ENCODE measurements at regions not wholly inside any gene's neighbourhood (a gene's known extent, or its start where the extent isn't known, plus 50 kb on each side); places are given as distances from the start of the nearest gene placed in this dataset.
"Not testable (repeated sequence)": the region's sequence is repeated elsewhere in the genome, so short reads cannot be mapped to it uniquely, and the experiment has no call there.

GRCh38 chr1:30438274-30438673, 285.1 kb downstream of the MATN1 start:
- not testable (repeated sequence) for H3K36me3 ChIP-seq (ENCODE audit: control insufficient read depth in 2 of 2, insufficient read depth in 2 of 2, low read length in 1 of 2); H3K4me3 ChIP-seq (ENCODE audit: low read length in 2 of 2); H3K27me3 ChIP-seq (ENCODE audit: control insufficient read depth in 2 of 2, insufficient read depth in 1 of 2, low read length in 1 of 2); H3K9me3 ChIP-seq (ENCODE audit: control insufficient read depth in 2 of 2, insufficient read depth in 1 of 2, low read length in 1 of 2); DNase-seq (ENCODE audit: low read depth in 6 of 9, low spot score in 9 of 9); H3K27ac ChIP-seq (ENCODE audit: low read depth in 1 of 2, low read length in 1 of 2); H3K4me1 ChIP-seq (ENCODE audit: control insufficient read depth in 2 of 2, insufficient read depth in 2 of 2, low read length in 2 of 2)
- 87% methylated on average over 9 of the region's 9 CpGs for WGBS

- H3K4me3 ChIP-seq (ENCODE audit: low read length in 2 of 2) = no peak overlapping the region
- no peak overlapping the region for H3K27ac ChIP-seq (ENCODE audit: low read depth in 1 of 2, low read length in 1 of 2)
- 91% methylated on average over 5 of the region's 5 CpGs for WGBS
- H3K36me3 ChIP-seq (ENCODE audit: control insufficient read depth in 2 of 2, insufficient read depth in 2 of 2, low read length in 1 of 2) = no peaks in the 10 kb centered on the region
- H3K4me1 ChIP-seq (ENCODE audit: control insufficient read depth in 2 of 2, insufficient read depth in 2 of 2, low read length in 2 of 2) = no peaks in the 10 kb centered on the region
- H3K27me3 ChIP-seq (ENCODE audit: control insufficient read depth in 2 of 2, insufficient read depth in 1 of 2, low read length in 1 of 2) = no peaks in the 10 kb centered on the region
- peaks cover 0 to 6% of the 10 kb centered on the region in 2 donors for H3K9me3 ChIP-seq (ENCODE audit: control insufficient read depth in 2 of 2, insufficient read depth in 1 of 2, low read length in 1 of 2)
- no peak for DNase-seq (ENCODE audit: low read depth in 6 of 9, low spot score in 9 of 9)
Measured at GRCh38 chr1:30437059-30437576, 286.3 kb downstream of the MATN1 start.

GRCh38 chr1:30427545-30427944, 295.8 kb downstream of the MATN1 start:
- Histone ChIP-seq H3K4me1 (ENCODE audit: control insufficient read depth in 2 of 2, insufficient read depth in 2 of 2, low read length in 2 of 2) (no peaks in the 10 kb centered on the region), H3K27me3 (ENCODE audit: control insufficient read depth in 2 of 2, insufficient read depth in 1 of 2, low read length in 1 of 2) (no peaks in the 10 kb centered on the region), H3K36me3 (ENCODE audit: control insufficient read depth in 2 of 2, insufficient read depth in 2 of 2, low read length in 1 of 2) (no peaks in the 10 kb centered on the region), H3K4me3 (ENCODE audit: low read length in 2 of 2) (no peak overlapping the region), H3K27ac (ENCODE audit: low read depth in 1 of 2, low read length in 1 of 2) (no peak overlapping the region), H3K9me3 (ENCODE audit: control insufficient read depth in 2 of 2, insufficient read depth in 1 of 2, low read length in 1 of 2) (no peaks in the 10 kb centered on the region)
- no peak for DNase-seq (ENCODE audit: low read depth in 6 of 9, low spot score in 9 of 9)
- WGBS = 44% methylated on average over 2 of the region's 2 CpGs

- H3K4me3 ChIP-seq (ENCODE audit: low read length in 2 of 2) = no peak overlapping the region
- no peaks in the 10 kb centered on the region for H3K36me3 ChIP-seq (ENCODE audit: control insufficient read depth in 2 of 2, insufficient read depth in 2 of 2, low read length in 1 of 2)
- WGBS = 74% methylated on average over 4 of the region's 4 CpGs
- H3K27ac ChIP-seq (ENCODE audit: low read depth in 1 of 2, low read length in 1 of 2) = no peak overlapping the region
- H3K4me1 ChIP-seq (ENCODE audit: control insufficient read depth in 2 of 2, insufficient read depth in 2 of 2, low read length in 2 of 2) = no peaks in the 10 kb centered on the region
- H3K9me3 ChIP-seq (ENCODE audit: control insufficient read depth in 2 of 2, insufficient read depth in 1 of 2, low read length in 1 of 2) = no peaks in the 10 kb centered on the region
- DNase-seq (ENCODE audit: low read depth in 6 of 9, low spot score in 9 of 9) = no peak
- no peaks in the 10 kb centered on the region for H3K27me3 ChIP-seq (ENCODE audit: control insufficient read depth in 2 of 2, insufficient read depth in 1 of 2, low read length in 1 of 2)
Measured at GRCh38 chr1:30425046-30425445, 298.3 kb downstream of the MATN1 start.

DNA sequence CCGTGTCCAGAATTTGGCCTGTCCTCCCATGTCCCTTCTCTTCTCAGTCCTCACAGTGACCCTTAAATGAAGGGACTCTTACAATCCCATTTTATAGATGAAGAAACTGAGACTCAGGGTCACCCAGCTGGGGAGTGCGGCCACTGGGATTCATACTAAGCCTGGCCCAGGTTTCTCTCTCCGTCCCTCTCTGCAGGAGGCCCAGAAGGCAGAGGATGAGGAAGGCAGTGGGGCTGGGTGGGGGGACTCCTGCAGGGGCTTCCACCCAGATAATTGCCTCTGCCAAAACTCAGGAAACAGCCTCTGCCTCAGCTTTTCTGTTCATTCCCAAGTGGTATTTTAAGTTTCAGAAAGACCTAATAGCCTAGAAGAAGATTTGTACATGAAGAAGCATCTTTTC, 299.8 kb downstream of the MATN1 start:
- no peak overlapping the region for H3K4me3 ChIP-seq (ENCODE audit: low read length in 2 of 2)
- no peaks in the 10 kb centered on the region for H3K4me1 ChIP-seq (ENCODE audit: control insufficient read depth in 2 of 2, insufficient read depth in 2 of 2, low read length in 2 of 2)
- no peaks in the 10 kb centered on the region for H3K27me3 ChIP-seq (ENCODE audit: control insufficient read depth in 2 of 2, insufficient read depth in 1 of 2, low read length in 1 of 2)
- no peaks in the 10 kb centered on the region for H3K36me3 ChIP-seq (ENCODE audit: control insufficient read depth in 2 of 2, insufficient read depth in 2 of 2, low read length in 1 of 2)
- 89% methylated on average over 3 of the region's 3 CpGs for WGBS
- H3K9me3 ChIP-seq (ENCODE audit: control insufficient read depth in 2 of 2, insufficient read depth in 1 of 2, low read length in 1 of 2) = no peaks in the 10 kb centered on the region
- no peak for DNase-seq (ENCODE audit: low read depth in 6 of 9, low spot score in 9 of 9)
- H3K27ac ChIP-seq (ENCODE audit: low read depth in 1 of 2, low read length in 1 of 2) = no peak overlapping the region

DNA sequence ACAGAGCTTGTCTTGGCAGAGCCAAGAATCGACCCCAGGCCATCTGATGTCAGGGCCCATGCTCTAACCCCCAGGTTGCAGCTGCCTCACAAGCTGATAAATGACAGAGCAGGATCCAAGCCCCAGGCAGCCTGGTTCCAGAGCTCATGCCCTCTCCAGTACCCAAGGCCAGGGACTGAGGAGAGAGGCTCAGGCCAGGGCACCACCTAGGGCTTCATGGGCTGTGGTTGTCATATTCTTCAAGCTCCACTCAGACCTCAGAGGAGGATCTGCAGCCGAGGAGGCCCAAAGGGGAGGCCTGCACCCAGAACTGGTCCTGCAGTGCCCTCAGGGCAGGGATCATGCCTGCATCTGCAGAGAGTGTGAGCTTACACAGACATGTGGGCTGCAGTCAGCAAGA, 301.1 kb downstream of the MATN1 start:
- no peak for DNase-seq (ENCODE audit: low read depth in 6 of 9, low spot score in 9 of 9)
- 74% methylated on average over 2 of the region's 2 CpGs for WGBS
- Histone ChIP-seq H3K4me3 (ENCODE audit: low read length in 2 of 2) (no peak overlapping the region), H3K4me1 (ENCODE audit: control insufficient read depth in 2 of 2, insufficient read depth in 2 of 2, low read length in 2 of 2) (no peaks in the 10 kb centered on the region), H3K27ac (ENCODE audit: low read depth in 1 of 2, low read length in 1 of 2) (no peak overlapping the region), H3K36me3 (ENCODE audit: control insufficient read depth in 2 of 2, insufficient read depth in 2 of 2, low read length in 1 of 2) (no peaks in the 10 kb centered on the region), H3K27me3 (ENCODE audit: control insufficient read depth in 2 of 2, insufficient read depth in 1 of 2, low read length in 1 of 2) (no peaks in the 10 kb centered on the region), H3K9me3 (ENCODE audit: control insufficient read depth in 2 of 2, insufficient read depth in 1 of 2, low read length in 1 of 2) (no peaks in the 10 kb centered on the region)

DNA sequence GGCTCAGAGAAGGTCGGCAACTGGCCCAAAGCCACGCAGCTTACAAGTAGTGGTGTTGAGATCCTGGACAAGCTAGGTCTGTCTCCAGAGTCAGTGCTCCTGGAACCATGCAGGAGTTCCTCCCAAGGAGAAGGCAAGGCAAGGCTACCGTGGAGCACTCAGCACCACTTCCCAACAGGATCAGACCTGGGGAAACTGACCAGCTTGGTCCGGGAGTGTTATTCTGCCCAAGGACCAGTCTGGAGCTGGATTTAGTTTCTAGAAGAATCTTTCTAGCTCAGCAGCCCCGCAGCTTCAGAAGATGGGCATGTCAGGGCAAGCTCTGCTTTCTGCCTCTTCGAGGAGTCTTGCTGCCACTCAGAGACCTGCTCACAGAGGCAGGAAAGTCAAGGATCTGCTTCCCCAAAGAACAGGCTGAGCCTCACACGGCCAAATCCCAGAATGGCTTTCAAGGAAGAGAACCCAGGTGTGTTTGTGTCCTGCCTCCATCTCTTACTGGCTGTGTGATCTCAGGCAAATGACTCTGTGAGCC, 302.8 kb downstream of the MATN1 start:
- Histone ChIP-seq H3K4me1 (ENCODE audit: control insufficient read depth in 2 of 2, insufficient read depth in 2 of 2, low read length in 2 of 2) (no peaks in the 10 kb centered on the region), H3K27ac (ENCODE audit: low read depth in 1 of 2, low read length in 1 of 2) (no peak overlapping the region), H3K27me3 (ENCODE audit: control insufficient read depth in 2 of 2, insufficient read depth in 1 of 2, low read length in 1 of 2) (no peaks in the 10 kb centered on the region), H3K4me3 (ENCODE audit: low read length in 2 of 2) (no peak overlapping the region), H3K36me3 (ENCODE audit: control insufficient read depth in 2 of 2, insufficient read depth in 2 of 2, low read length in 1 of 2) (no peaks in the 10 kb centered on the region), H3K9me3 (ENCODE audit: control insufficient read depth in 2 of 2, insufficient read depth in 1 of 2, low read length in 1 of 2) (no peaks in the 10 kb centered on the region)
- DNase-seq (ENCODE audit: low read depth in 6 of 9, low spot score in 9 of 9) = no peak
- WGBS = 82% methylated on average over 7 of the region's 7 CpGs

DNA sequence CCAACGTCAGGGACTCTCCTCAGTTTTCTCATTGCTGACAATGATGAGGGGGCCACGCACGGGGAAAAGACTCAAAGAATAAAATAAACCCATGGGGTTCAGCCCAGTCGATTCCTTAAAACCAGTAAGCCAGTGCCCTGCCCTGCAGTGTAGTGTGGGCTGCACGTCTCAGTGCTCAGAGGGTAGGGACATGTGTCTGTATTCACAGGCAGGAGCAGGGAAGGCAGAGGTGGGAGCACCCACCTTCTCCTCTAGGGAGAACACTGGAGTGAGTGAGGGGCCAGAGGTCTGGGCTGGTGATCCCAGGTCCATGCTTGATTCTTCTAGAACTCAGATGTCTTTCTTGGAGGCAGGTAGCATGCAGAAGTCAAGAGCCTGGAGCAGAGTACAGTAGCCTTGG, 303.6 kb downstream of the MATN1 start:
- H3K9me3 ChIP-seq (ENCODE audit: control insufficient read depth in 2 of 2, insufficient read depth in 1 of 2, low read length in 1 of 2) = no peaks in the 10 kb centered on the region
- no peak overlapping the region for H3K27ac ChIP-seq (ENCODE audit: low read depth in 1 of 2, low read length in 1 of 2)
- 75% methylated on average over 5 of the region's 5 CpGs for WGBS
- no peaks in the 10 kb centered on the region for H3K4me1 ChIP-seq (ENCODE audit: control insufficient read depth in 2 of 2, insufficient read depth in 2 of 2, low read length in 2 of 2)
- DNase-seq (ENCODE audit: low read depth in 6 of 9, low spot score in 9 of 9) = no peak
- H3K36me3 ChIP-seq (ENCODE audit: control insufficient read depth in 2 of 2, insufficient read depth in 2 of 2, low read length in 1 of 2) = no peaks in the 10 kb centered on the region
- H3K27me3 ChIP-seq (ENCODE audit: control insufficient read depth in 2 of 2, insufficient read depth in 1 of 2, low read length in 1 of 2) = no peaks in the 10 kb centered on the region
- no peak overlapping the region for H3K4me3 ChIP-seq (ENCODE audit: low read length in 2 of 2)

- Histone ChIP-seq H3K36me3 (ENCODE audit: control insufficient read depth in 2 of 2, insufficient read depth in 2 of 2, low read length in 1 of 2) (no peaks in the 10 kb centered on the region), H3K27ac (ENCODE audit: low read depth in 1 of 2, low read length in 1 of 2) (no peak overlapping the region), H3K4me1 (ENCODE audit: control insufficient read depth in 2 of 2, insufficient read depth in 2 of 2, low read length in 2 of 2) (no peaks in the 10 kb centered on the region), H3K4me3 (ENCODE audit: low read length in 2 of 2) (no peak overlapping the region), H3K9me3 (ENCODE audit: control insufficient read depth in 2 of 2, insufficient read depth in 1 of 2, low read length in 1 of 2) (no peaks in the 10 kb centered on the region), H3K27me3 (ENCODE audit: control insufficient read depth in 2 of 2, insufficient read depth in 1 of 2, low read length in 1 of 2) (no peaks in the 10 kb centered on the region)
- WGBS = 88% methylated on average over 7 of the region's 7 CpGs
- DNase-seq (ENCODE audit: low read depth in 6 of 9, low spot score in 9 of 9) = no peak
Measured at GRCh38 chr1:30418939-30419720, 304.3 kb downstream of the MATN1 start.
